DND-41 (cell line): ENCODE measurements at regions not wholly inside any gene's neighbourhood (a gene's known extent, or its start where the extent isn't known, plus 50 kb on each side); places are given as distances from the start of the nearest gene placed in this dataset.
"Not testable (repeated sequence)": the region's sequence is repeated elsewhere in the genome, so short reads cannot be mapped to it uniquely, and the experiment has no call there.

ENCODE experiments used
- ATAC-seq: fragments of 200-7000 bp; cut with Tn5 transposase; 3 replicates; pipeline ENCODE4 v1.9.1; 2021; ENCODE audit warnings: low read depth; ENCODE audit not compliant: insufficient read depth
- DNase-seq: peaks from one replicate; pipeline ENCODE4 v3.0.0-alpha.2; 2020
- H2AFZ ChIP-seq: 2 replicates; pipeline ENCODE4 v1.6.0; 2012; ENCODE audit warnings: low read depth, low read length
- H3K27ac ChIP-seq: 2 replicates; pipeline ENCODE4 v1.5.1; 2012; ENCODE audit warnings: low read length, inconsistent platforms
- H3K27me3 ChIP-seq: fragments of 200-600 bp; sonication (generic); 2 replicates; pipeline ENCODE4 v1.6.0; 2012; ENCODE audit warnings: low read length, mild to moderate bottlenecking, inconsistent platforms; ENCODE audit not compliant: insufficient read depth, poor library complexity
- H3K36me3 ChIP-seq: 2 replicates; pipeline ENCODE4 v1.5.1; 2012; ENCODE audit warnings: low read length, inconsistent platforms; ENCODE audit not compliant: insufficient read depth
- H3K4me1 ChIP-seq: 2 replicates; pipeline ENCODE4 v1.5.1; 2012; ENCODE audit warnings: mild to moderate bottlenecking, low read length; ENCODE audit not compliant: insufficient read depth
- H3K4me2 ChIP-seq: 2 replicates; pipeline ENCODE4 v1.6.0; 2012; ENCODE audit warnings: mild to moderate bottlenecking, moderate library complexity, low read length, inconsistent platforms; ENCODE audit not compliant: insufficient read depth
- H3K4me3 ChIP-seq, 2 experiments: fragments of 200-600 bp in 1 of 2; shearing (Covaris generic) in 1 of 2; 2 replicates each; pipeline ENCODE4 v1.5.1; 2012 to 2016; ENCODE audit warnings: inconsistent platforms in 2 of 2, low read length in 2 of 2, mild to moderate bottlenecking in 2 of 2, low read depth in 1 of 2, moderate library complexity in 1 of 2
- H3K79me2 ChIP-seq: 2 replicates; pipeline ENCODE4 v1.6.0; 2012; ENCODE audit warnings: low read length, inconsistent platforms; ENCODE audit not compliant: insufficient read depth
- H3K9ac ChIP-seq: 2 replicates; pipeline ENCODE4 v1.6.0; 2012; ENCODE audit warnings: low read depth, mild to moderate bottlenecking, inconsistent platforms, low read length, moderate library complexity
- H3K9me3 ChIP-seq: 2 replicates; pipeline ENCODE4 v1.5.1; 2012; ENCODE audit warnings: low read length, moderate library complexity, mild to moderate bottlenecking, inconsistent platforms; ENCODE audit not compliant: insufficient read depth, severe bottlenecking
- H4K20me1 ChIP-seq: 2 replicates; pipeline ENCODE4 v1.6.0; 2012; ENCODE audit warnings: low read length; ENCODE audit not compliant: insufficient read depth
- CTCF ChIP-seq: IDR thresholded peaks from 2 replicates; pipeline ENCODE4 v1.5.1; 2012; ENCODE audit warnings: borderline replicate concordance, low read length, moderate library complexity, mild to moderate bottlenecking; ENCODE audit not compliant: poor library complexity, severe bottlenecking; ENCODE audit errors: extremely low read depth
- EZH2 ChIP-seq: IDR thresholded peaks from 3 replicates; pipeline ENCODE4 v1.6.1; 2012; ENCODE audit warnings: borderline replicate concordance, low read depth, mild to moderate bottlenecking, moderate library complexity, low read length, inconsistent platforms; ENCODE audit not compliant: severe bottlenecking

- TF ChIP-seq CTCF (peak; percentile 85), EZH2 (no peak)
- DNase-seq: peak; percentile 93
- H4K20me1 ChIP-seq: no peaks in the 10 kb centered on the region
- H3K27me3 ChIP-seq: no peaks in the 10 kb centered on the region
- peak overlapping the region; percentile 37 for H3K9ac ChIP-seq
- no peaks in the 10 kb centered on the region for H3K36me3 ChIP-seq
- ATAC-seq: peak; percentile 91
- H2AFZ ChIP-seq: peak overlapping the region; percentile 59
- H3K4me1 ChIP-seq: peaks cover 28% of the 10 kb centered on the region
- H3K9me3 ChIP-seq: no peaks in the 10 kb centered on the region
- no peaks in the 10 kb centered on the region for H3K79me2 ChIP-seq
- H3K4me3 ChIP-seq: no peak overlapping the region
- peak overlapping the region; percentile 83 for H3K27ac ChIP-seq
- H3K4me2 ChIP-seq: peak overlapping the region; percentile 28
These were observed 991.9 kb downstream of the TMEM121 start for GRCh38 chr14:106518054-106518943.

- peak; percentile 50 for TF ChIP-seq CTCF
- not testable (repeated sequence) for H3K36me3 ChIP-seq, H3K9me3 ChIP-seq, H3K27me3 ChIP-seq, H3K27ac ChIP-seq, H3K79me2 ChIP-seq, H3K4me2 ChIP-seq, H3K4me3 ChIP-seq, H2AFZ ChIP-seq, H3K9ac ChIP-seq, H4K20me1 ChIP-seq
- ATAC-seq (peak; percentile 54), DNase-seq (peak; percentile 65)
- H3K4me1 ChIP-seq: peaks cover 21% of the 10 kb centered on the region
These were observed 995.7 kb downstream of the TMEM121 start for GRCh38 chr14:106522118-106522517.

GRCh38 chr14:106522990-106523389 is 996.6 kb downstream of the TMEM121 start:
- no peak for ATAC-seq

More at GRCh38 chr14:106522990-106523389, 996.6 kb downstream of the TMEM121 start:
- no peaks in the 10 kb centered on the region for H3K9me3 ChIP-seq
- H3K9ac ChIP-seq: no peak overlapping the region
- no peaks in the 10 kb centered on the region for H3K79me2 ChIP-seq
- peaks cover 12% of the 10 kb centered on the region for H3K4me1 ChIP-seq
- no peaks in the 10 kb centered on the region for H3K27me3 ChIP-seq
- H3K4me3 ChIP-seq: no peak overlapping the region
- H2AFZ ChIP-seq: no peak overlapping the region
- no peaks in the 10 kb centered on the region for H3K36me3 ChIP-seq
- no peak overlapping the region for H3K27ac ChIP-seq
- H3K4me2 ChIP-seq: no peak overlapping the region
- TF ChIP-seq EZH2 (no peak), CTCF (no peak)
- no peaks in the 10 kb centered on the region for H4K20me1 ChIP-seq
- no peak for DNase-seq
